ENCODE measurements at regions not wholly inside any gene's neighbourhood (a gene's known extent, or its start where the extent isn't known, plus 50 kb on each side); places are given as distances from the start of the nearest gene placed in this dataset.

GRCh38 chr20:60338556-60338955 lies 380.3 kb downstream of the CDH26 start:
- Histone ChIP-seq H3K4me3 (no peak overlapping the region), H3K4me1 (no peaks in the 10 kb centered on the region), H3K36me3 (no peaks in the 10 kb centered on the region), H3K27ac (no peak overlapping the region), H3K27me3 (no peaks in the 10 kb centered on the region), H3K9me3 (no peaks in the 10 kb centered on the region)
- TF ChIP-seq POLR2A (IDR thresholded peaks at IDR 0.05), result no peak
- no peak for TF ChIP-seq CTCF (IDR thresholded peaks at IDR 0.05)
- DNase-seq, result no peak
- intact Hi-C loops (cut with DNase I; ENCODE audit: low total_unique reads), result no loop called here

- Histone ChIP-seq H3K27ac (no peak overlapping the region), H3K4me3 (no peak overlapping the region), H3K4me1 (no peaks in the 10 kb centered on the region), H3K27me3 (no peaks in the 10 kb centered on the region), H3K36me3 (no peaks in the 10 kb centered on the region), H3K9me3 (no peaks in the 10 kb centered on the region)
- DNase-seq, result no peak
- intact Hi-C loops (cut with DNase I; ENCODE audit: low total_unique reads), result no loop called here
- no peak for TF ChIP-seq CTCF (IDR thresholded peaks at IDR 0.05)
- no peak for TF ChIP-seq POLR2A (IDR thresholded peaks at IDR 0.05)
These were observed 381.5 kb downstream of the CDH26 start for GRCh38 chr20:60339738-60340137.

- intact Hi-C loops (cut with DNase I; ENCODE audit: low total_unique reads), result no loop called here
- H3K27ac ChIP-seq, result no peak overlapping the region
- no peaks in the 10 kb centered on the region for H3K36me3 ChIP-seq
- DNase-seq, result no peak
- H3K9me3 ChIP-seq, result no peaks in the 10 kb centered on the region
- no peak overlapping the region for H3K4me3 ChIP-seq
- no peak for TF ChIP-seq CTCF (IDR thresholded peaks at IDR 0.05)
- TF ChIP-seq POLR2A (IDR thresholded peaks at IDR 0.05), result no peak
- H3K27me3 ChIP-seq, result no peaks in the 10 kb centered on the region
- no peaks in the 10 kb centered on the region for H3K4me1 ChIP-seq
These were observed 382.0 kb downstream of the CDH26 start for GRCh38 chr20:60340232-60340631.

- DNase-seq, result no peak
These were observed 382.8 kb downstream of the CDH26 start for GRCh38 chr20:60341062-60341461.

GRCh38 chr20:60345106-60345505 lies 386.9 kb downstream of the CDH26 start:
- Histone ChIP-seq H3K4me1 (no peaks in the 10 kb centered on the region), H3K4me3 (no peak overlapping the region), H3K27me3 (no peaks in the 10 kb centered on the region), H3K36me3 (no peaks in the 10 kb centered on the region), H3K9me3 (no peaks in the 10 kb centered on the region), H3K27ac (no peak overlapping the region)
- intact Hi-C loops (cut with DNase I; ENCODE audit: low total_unique reads), result no loop called here
- no peak for DNase-seq
- TF ChIP-seq CTCF (IDR thresholded peaks at IDR 0.05) (no peak), POLR2A (IDR thresholded peaks at IDR 0.05) (no peak)

More at GRCh38 chr20:60341062-60341461, 382.8 kb downstream of the CDH26 start:
- Histone ChIP-seq H3K4me1 (no peaks in the 10 kb centered on the region), H3K9me3 (no peaks in the 10 kb centered on the region), H3K4me3 (no peak overlapping the region), H3K27me3 (no peaks in the 10 kb centered on the region), H3K27ac (no peak overlapping the region), H3K36me3 (no peaks in the 10 kb centered on the region)
- no peak for TF ChIP-seq POLR2A (IDR thresholded peaks at IDR 0.05)
- no peak for TF ChIP-seq CTCF (IDR thresholded peaks at IDR 0.05)
- intact Hi-C loops (cut with DNase I; ENCODE audit: low total_unique reads), result no loop called here

Measured in uterus (tissue), 3 donors.